ENCODE measurements at regions not wholly inside any gene's neighbourhood (a gene's known extent, or its start where the extent isn't known, plus 50 kb on each side); places are given as distances from the start of the nearest gene placed in this dataset.

- Histone ChIP-seq H3K9me3 (replicated peaks) (no peaks in the 10 kb centered on the region), H3K27me3 (replicated peaks) (no peaks in the 10 kb centered on the region), H3K27ac (no peak overlapping the region), H3K4me1 (replicated peaks) (peaks cover 27% of the 10 kb centered on the region), H3K4me3 (no peak overlapping the region), H3K36me3 (no peaks in the 10 kb centered on the region)
- no peak for DNase-seq (ENCODE audit: low read depth in 1 of 2, low spot score in 2 of 2)
Observed at GRCh38 chr2:7999683-8000476, 682.0 kb upstream of the ID2 start.

GRCh38 chr2:8000870-8001269, 681.0 kb upstream of the ID2 start:
- Histone ChIP-seq H3K36me3 (no peaks in the 10 kb centered on the region), H3K4me3 (no peak overlapping the region), H3K27ac (no peak overlapping the region), H3K9me3 (replicated peaks) (no peaks in the 10 kb centered on the region), H3K4me1 (replicated peaks) (peaks cover 27% of the 10 kb centered on the region), H3K27me3 (replicated peaks) (no peaks in the 10 kb centered on the region)
- no peak for DNase-seq (ENCODE audit: low read depth in 1 of 2, low spot score in 2 of 2)

GRCh38 chr2:8002765-8003393, 679.0 kb upstream of the ID2 start:
- Histone ChIP-seq H3K27me3 (replicated peaks) (no peaks in the 10 kb centered on the region), H3K27ac (0 out of 2 replicates have a peak overlapping the region, but pooled peaks have one; percentile 3)

GRCh38 chr2:8003462-8004075, 678.3 kb upstream of the ID2 start:
- no peaks in the 10 kb centered on the region for H3K27me3 ChIP-seq (replicated peaks)
- peak; percentile 74 to 77 for DNase-seq (ENCODE audit: low read depth in 1 of 2, low spot score in 2 of 2)
- peaks cover 30% of the 10 kb centered on the region for H3K4me1 ChIP-seq (replicated peaks)
- H3K27ac ChIP-seq, result peak overlapping the region; percentile 61
- no peaks in the 10 kb centered on the region for H3K9me3 ChIP-seq (replicated peaks)
- H3K36me3 ChIP-seq, result no peaks in the 10 kb centered on the region
- no peak overlapping the region for H3K4me3 ChIP-seq

More at GRCh38 chr2:8002765-8003393, 679.0 kb upstream of the ID2 start:
- H3K36me3 ChIP-seq, result no peaks in the 10 kb centered on the region
- H3K4me3 ChIP-seq, result no peak overlapping the region
- H3K4me1 ChIP-seq (replicated peaks), result peaks cover 30% of the 10 kb centered on the region
- H3K9me3 ChIP-seq (replicated peaks), result no peaks in the 10 kb centered on the region
- DNase-seq (ENCODE audit: low read depth in 1 of 2, low spot score in 2 of 2), result peak in 1 of 2 experiments; percentile 5

- Histone ChIP-seq H3K4me3 (no peak overlapping the region), H3K27ac (peak overlapping the region; percentile 61), H3K9me3 (replicated peaks) (no peaks in the 10 kb centered on the region), H3K27me3 (replicated peaks) (no peaks in the 10 kb centered on the region), H3K36me3 (no peaks in the 10 kb centered on the region), H3K4me1 (replicated peaks) (peaks cover 36% of the 10 kb centered on the region)
- peak; percentile 45 to 55 for DNase-seq (ENCODE audit: low read depth in 1 of 2, low spot score in 2 of 2)
Observed at GRCh38 chr2:8004250-8004681, 677.6 kb upstream of the ID2 start.

GRCh38 chr2:8006181-8006580, 675.7 kb upstream of the ID2 start:
- DNase-seq (ENCODE audit: low read depth in 1 of 2, low spot score in 2 of 2), result no peak

GRCh38 chr2:8006626-8007025, 675.2 kb upstream of the ID2 start:
- no peaks in the 10 kb centered on the region for H3K9me3 ChIP-seq (replicated peaks)

More at GRCh38 chr2:8006181-8006580, 675.7 kb upstream of the ID2 start:
- Histone ChIP-seq H3K4me3 (no peak overlapping the region), H3K27me3 (replicated peaks) (no peaks in the 10 kb centered on the region), H3K4me1 (replicated peaks) (peaks cover 36% of the 10 kb centered on the region), H3K27ac (no peak overlapping the region), H3K9me3 (replicated peaks) (no peaks in the 10 kb centered on the region), H3K36me3 (no peaks in the 10 kb centered on the region)

GRCh38 chr2:8009010-8009597, 672.8 kb upstream of the ID2 start:
- H3K27ac ChIP-seq, result no peak overlapping the region
- peak; percentile 11 to 44 for DNase-seq (ENCODE audit: low read depth in 1 of 2, low spot score in 2 of 2)
- H3K9me3 ChIP-seq (replicated peaks), result no peaks in the 10 kb centered on the region
- no peaks in the 10 kb centered on the region for H3K27me3 ChIP-seq (replicated peaks)
- no peaks in the 10 kb centered on the region for H3K36me3 ChIP-seq
- no peak overlapping the region for H3K4me3 ChIP-seq
- H3K4me1 ChIP-seq (replicated peaks), result peaks cover 16% of the 10 kb centered on the region

More at GRCh38 chr2:8006626-8007025, 675.2 kb upstream of the ID2 start:
- H3K27ac ChIP-seq, result no peak overlapping the region
- DNase-seq (ENCODE audit: low read depth in 1 of 2, low spot score in 2 of 2), result peak in 1 of 2 experiments; percentile 4
- H3K27me3 ChIP-seq (replicated peaks), result no peaks in the 10 kb centered on the region
- H3K4me1 ChIP-seq (replicated peaks), result peaks cover 36% of the 10 kb centered on the region
- no peak overlapping the region for H3K4me3 ChIP-seq
- H3K36me3 ChIP-seq, result no peaks in the 10 kb centered on the region

- Histone ChIP-seq H3K27ac (no peak overlapping the region), H3K27me3 (replicated peaks) (no peaks in the 10 kb centered on the region), H3K4me3 (no peak overlapping the region), H3K36me3 (no peaks in the 10 kb centered on the region), H3K4me1 (replicated peaks) (no peaks in the 10 kb centered on the region), H3K9me3 (replicated peaks) (no peaks in the 10 kb centered on the region)
- DNase-seq (ENCODE audit: low read depth in 1 of 2, low spot score in 2 of 2), result no peak
Observed at GRCh38 chr2:8015848-8016600, 665.8 kb upstream of the ID2 start.

GRCh38 chr2:8016688-8017087, 665.2 kb upstream of the ID2 start:
- no peaks in the 10 kb centered on the region for H3K27me3 ChIP-seq (replicated peaks)
- no peak overlapping the region for H3K4me3 ChIP-seq
- H3K9me3 ChIP-seq (replicated peaks), result no peaks in the 10 kb centered on the region
- no peaks in the 10 kb centered on the region for H3K36me3 ChIP-seq
- no peak overlapping the region for H3K27ac ChIP-seq
- DNase-seq (ENCODE audit: low read depth in 1 of 2, low spot score in 2 of 2), result no peak
- no peaks in the 10 kb centered on the region for H3K4me1 ChIP-seq (replicated peaks)

- Histone ChIP-seq H3K9me3 (replicated peaks) (no peaks in the 10 kb centered on the region), H3K27me3 (replicated peaks) (no peaks in the 10 kb centered on the region)
- DNase-seq (ENCODE audit: low read depth in 1 of 2, low spot score in 2 of 2), result no peak
Observed at GRCh38 chr2:8018956-8019355, 662.9 kb upstream of the ID2 start.

GRCh38 chr2:8019934-8020333, 661.9 kb upstream of the ID2 start:
- Histone ChIP-seq H3K36me3 (no peaks in the 10 kb centered on the region), H3K4me3 (no peak overlapping the region), H3K4me1 (replicated peaks) (no peaks in the 10 kb centered on the region), H3K27ac (no peak overlapping the region), H3K9me3 (replicated peaks) (no peaks in the 10 kb centered on the region), H3K27me3 (replicated peaks) (no peaks in the 10 kb centered on the region)
- DNase-seq (ENCODE audit: low read depth in 1 of 2, low spot score in 2 of 2), result peak in 1 of 2 experiments; percentile 9

More at GRCh38 chr2:8018956-8019355, 662.9 kb upstream of the ID2 start:
- Histone ChIP-seq H3K4me1 (replicated peaks) (no peaks in the 10 kb centered on the region), H3K4me3 (no peak overlapping the region), H3K27ac (no peak overlapping the region), H3K36me3 (no peaks in the 10 kb centered on the region)

- Histone ChIP-seq H3K36me3 (no peaks in the 10 kb centered on the region), H3K27me3 (replicated peaks) (no peaks in the 10 kb centered on the region), H3K27ac (no peak overlapping the region), H3K4me1 (replicated peaks) (no peaks in the 10 kb centered on the region), H3K4me3 (no peak overlapping the region), H3K9me3 (replicated peaks) (no peaks in the 10 kb centered on the region)
- DNase-seq (ENCODE audit: low read depth in 1 of 2, low spot score in 2 of 2), result no peak
Observed at GRCh38 chr2:8021921-8022320, 659.9 kb upstream of the ID2 start.

Measured in SJSA1 (cell line).